H54 (cell line): ENCODE measurements at regions not wholly inside any gene's neighbourhood (a gene's known extent, or its start where the extent isn't known, plus 50 kb on each side); places are given as distances from the start of the nearest gene placed in this dataset.

ENCODE experiments used
- DNase-seq: peaks from one replicate; pipeline ENCODE4 v3.0.0; 2011; ENCODE audit warnings: low spot score, mixed read lengths; ENCODE audit not compliant: insufficient read length
- FAIRE-seq: peaks from 3 replicates; lab custom pipeline; 2011; peaks lifted over from hg19 to GRCh38; lab: Jason Lieb, UNC
- POLR2A ChIP-seq: IDR thresholded peaks from 2 replicates; pipeline ENCODE4 v1.6.1; 2011; ENCODE audit warnings: low read depth, mild to moderate bottlenecking, low read length

- TF ChIP-seq POLR2A, result no peak
- FAIRE-seq (no peak), DNase-seq (no peak)
Observed at GRCh38 chr16:9516444-9516843, 425.0 kb downstream of the HAPSTR1 start.

DNA sequence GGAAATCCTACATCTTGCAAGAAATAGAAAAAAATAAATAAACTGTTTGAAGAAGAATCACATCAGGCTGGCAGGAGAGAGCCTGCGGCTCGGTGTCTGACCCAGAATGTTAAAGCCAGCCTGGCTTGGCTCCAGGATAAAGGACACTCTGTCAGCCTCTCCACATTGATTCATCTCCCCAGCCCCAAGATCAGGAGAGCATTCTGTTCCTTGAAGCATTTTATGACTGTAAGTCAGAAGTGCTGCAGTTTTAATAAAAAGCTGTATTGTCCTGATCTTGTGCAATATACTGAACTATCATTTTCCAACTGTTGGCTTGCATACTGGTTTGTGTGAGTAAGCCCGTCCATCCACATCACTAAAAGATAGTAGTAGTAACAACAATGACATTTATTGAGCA lies 426.6 kb downstream of the HAPSTR1 start:
- no peak for TF ChIP-seq POLR2A
- DNase-seq, result no peak
- FAIRE-seq, result no peak

- DNase-seq (no peak), FAIRE-seq (no peak)
- no peak for TF ChIP-seq POLR2A
Observed at GRCh38 chr16:9518581-9518980, 427.1 kb downstream of the HAPSTR1 start.

DNA sequence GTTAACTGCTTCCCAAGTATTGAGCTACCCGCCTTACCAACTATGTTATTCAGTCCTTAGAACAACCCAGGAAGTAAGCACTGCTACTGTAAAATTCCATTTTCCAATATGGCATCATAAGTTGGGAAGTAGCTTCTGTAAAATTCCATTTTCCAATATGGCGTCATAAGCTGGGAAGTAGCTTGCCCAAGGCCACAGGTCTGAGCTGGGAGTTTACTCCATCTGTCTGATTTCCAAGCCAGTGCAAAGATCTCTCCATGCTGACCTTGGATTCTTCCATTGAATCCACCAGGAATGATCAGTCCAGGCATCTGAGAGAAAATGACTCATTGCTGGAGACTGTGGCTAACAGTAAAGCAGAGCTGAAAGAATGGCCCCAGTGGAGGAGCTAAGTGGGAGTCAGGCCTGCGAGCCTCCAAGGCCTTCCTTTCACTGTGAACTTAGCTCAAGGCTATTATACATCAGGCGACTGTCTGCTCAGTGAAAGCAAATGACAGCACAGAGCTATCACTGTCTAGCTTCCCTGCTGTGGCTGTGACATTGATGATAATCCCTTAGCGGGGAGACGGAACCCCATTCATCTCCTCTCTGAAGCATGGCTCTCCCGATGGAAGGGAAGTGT lies 430.4 kb downstream of the HAPSTR1 start:
- FAIRE-seq (no peak), DNase-seq (no peak)

DNA sequence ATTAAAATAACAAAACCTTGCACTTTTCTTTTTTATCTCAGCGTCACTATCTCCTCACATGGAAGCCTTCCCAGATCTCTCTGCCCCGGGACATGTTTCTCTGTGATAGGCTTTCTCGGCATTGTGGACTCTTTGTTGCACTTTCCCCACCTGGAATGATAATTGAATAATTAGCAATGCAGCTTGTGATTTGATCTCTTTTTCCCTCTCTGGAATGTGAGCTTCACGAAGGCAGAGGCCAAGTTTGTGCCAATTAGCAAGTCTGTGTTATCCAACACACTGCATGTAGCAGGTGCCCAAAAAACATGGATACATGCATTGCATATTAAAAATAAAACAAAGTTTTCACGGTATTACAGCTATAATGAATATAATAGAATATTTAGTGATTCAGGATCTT lies 431.2 kb downstream of the HAPSTR1 start:
- TF ChIP-seq POLR2A, result no peak
- FAIRE-seq (no peak), DNase-seq (no peak)

More for the DNA sequence above, 430.4 kb downstream of the HAPSTR1 start:
- TF ChIP-seq POLR2A, result no peak

GRCh38 chr16:9523994-9524393 lies 432.6 kb downstream of the HAPSTR1 start:
- DNase-seq, result no peak
- no peak for TF ChIP-seq POLR2A
- no peak for FAIRE-seq

DNA sequence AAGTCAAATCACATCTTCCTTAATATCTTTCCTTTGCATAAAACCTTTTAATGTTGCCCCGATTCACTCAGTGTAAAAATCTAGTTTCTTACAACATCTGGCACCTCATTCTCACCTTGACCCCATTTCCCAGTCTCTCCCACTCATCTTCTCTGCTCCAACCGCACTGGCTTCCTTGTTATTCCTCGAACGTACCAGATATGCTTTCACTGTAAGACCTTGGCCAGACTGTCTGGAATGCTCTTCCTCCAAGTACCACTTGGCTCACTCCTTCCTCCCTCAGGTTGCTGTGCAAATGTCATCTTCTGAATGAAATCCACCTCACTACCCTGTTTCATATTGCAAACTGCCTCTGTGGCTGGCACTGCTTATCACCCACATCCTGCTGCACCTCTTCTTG lies 433.6 kb downstream of the HAPSTR1 start:
- DNase-seq, result no peak
- FAIRE-seq, result no peak
- no peak for TF ChIP-seq POLR2A

GRCh38 chr16:9526791-9527190 lies 435.3 kb downstream of the HAPSTR1 start:
- no peak for DNase-seq
- no peak for TF ChIP-seq POLR2A
- no peak for FAIRE-seq

DNA sequence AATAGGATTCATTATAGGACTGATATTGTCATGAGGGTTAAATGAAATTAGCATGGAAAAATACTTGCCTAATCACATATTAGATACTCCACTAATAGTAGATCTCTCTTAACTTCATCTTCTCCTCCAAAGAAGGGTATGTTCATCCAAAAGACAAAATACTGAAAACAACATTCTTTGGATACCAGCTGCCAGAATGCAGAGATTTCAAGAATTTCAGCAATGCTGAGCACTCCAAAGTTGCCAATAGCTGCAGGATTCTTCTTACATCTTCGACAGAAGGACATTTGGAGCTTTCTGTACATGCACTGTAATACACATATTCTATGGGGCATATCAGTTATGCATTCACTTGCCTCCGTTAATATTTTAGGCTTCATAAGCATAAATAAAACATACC lies 436.5 kb downstream of the HAPSTR1 start:
- no peak for TF ChIP-seq POLR2A
- DNase-seq, result no peak
- FAIRE-seq, result no peak

- DNase-seq, result no peak
- FAIRE-seq, result no peak
- TF ChIP-seq POLR2A, result no peak
Observed at GRCh38 chr16:9528511-9529079, 437.2 kb downstream of the HAPSTR1 start.

DNA sequence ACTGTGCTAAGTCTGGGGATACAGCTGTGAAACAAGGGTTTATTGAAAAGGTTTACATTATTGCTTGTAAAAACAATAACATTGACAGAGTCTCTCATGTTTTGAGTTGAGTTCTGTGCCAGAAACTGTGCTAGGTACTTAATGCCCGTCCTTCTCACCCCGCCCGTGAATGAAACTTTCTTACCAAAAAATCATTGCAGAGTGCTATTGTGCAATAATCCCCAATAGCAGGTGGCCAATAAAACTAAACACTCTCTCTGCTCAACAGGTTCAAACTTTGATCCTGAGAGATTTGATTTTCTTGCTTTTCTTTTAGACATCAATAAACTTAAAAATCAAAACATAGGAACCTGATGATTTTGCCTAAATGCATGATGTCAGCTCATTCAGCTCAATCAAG lies 441.6 kb downstream of the HAPSTR1 start:
- no peak for FAIRE-seq
- DNase-seq, result no peak
- TF ChIP-seq POLR2A, result no peak

GRCh38 chr16:9534759-9535158 lies 443.3 kb downstream of the HAPSTR1 start:
- no peak for TF ChIP-seq POLR2A
- DNase-seq, result no peak
- no peak for FAIRE-seq

DNA sequence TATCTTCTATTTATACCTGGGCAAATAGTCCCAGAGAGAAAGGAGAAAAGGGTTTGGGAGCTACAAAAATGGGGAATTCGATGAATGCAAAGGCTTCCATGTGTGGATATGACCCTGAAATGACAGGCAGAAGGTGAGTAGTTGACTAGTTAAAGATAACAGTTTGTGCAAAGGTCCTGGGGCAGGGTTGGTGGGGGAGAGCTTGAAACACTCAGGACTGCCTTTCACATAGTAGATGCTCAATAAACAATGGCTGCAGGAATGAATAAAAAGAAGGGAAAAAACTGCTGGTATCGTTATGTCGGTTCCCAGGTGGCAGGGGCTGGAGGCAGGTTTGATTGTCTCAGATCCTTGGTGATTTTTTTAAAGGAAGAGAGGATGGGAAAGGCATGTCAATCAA lies 445.5 kb downstream of the HAPSTR1 start:
- FAIRE-seq, result no peak
- DNase-seq, result no peak
- TF ChIP-seq POLR2A, result no peak

- TF ChIP-seq POLR2A, result no peak
- FAIRE-seq, result no peak
Observed at GRCh38 chr16:9539346-9539745, 447.9 kb downstream of the HAPSTR1 start.

GRCh38 chr16:9541723-9542122 lies 450.3 kb downstream of the HAPSTR1 start:
- FAIRE-seq (no peak), DNase-seq (no peak)
- TF ChIP-seq POLR2A, result no peak

More at GRCh38 chr16:9539346-9539745, 447.9 kb downstream of the HAPSTR1 start:
- no peak for DNase-seq
